ENCODE measurements at regions not wholly inside any gene's neighbourhood (a gene's known extent, or its start where the extent isn't known, plus 50 kb on each side); places are given as distances from the start of the nearest gene placed in this dataset.

- Mint-ChIP-seq H3K4me1 (ENCODE audit: low read depth, unreplicated experiment) (no peaks in the 10 kb centered on the region), H3K4me3 (ENCODE audit: low read depth, unreplicated experiment) (no peak overlapping the region), H3K9me3 (ENCODE audit: low read depth, unreplicated experiment) (peaks cover 7% of the 10 kb centered on the region), H3K27ac (ENCODE audit: unreplicated experiment) (no peak overlapping the region), H3K36me3 (ENCODE audit: insufficient read depth, unreplicated experiment) (no peaks in the 10 kb centered on the region), H3K27me3 (ENCODE audit: unreplicated experiment) (no peaks in the 10 kb centered on the region)
- no peak for DNase-seq
- CTCF ChIA-PET: no interaction called here
- no peak for TF ChIP-seq CTCF (IDR thresholded peaks at IDR 0.05; ENCODE audit: unreplicated experiment)
- no TSS peak for BruUV-seq (replicated peaks)
- intact Hi-C loops (cut with micrococcal nuclease; ENCODE audit: unreplicated experiment): no loop called here
These were observed 954.9 kb downstream of the ADGRL2 start for GRCh38 chr1:82755671-82756070.

GRCh38 chr1:82755191-82755590 is 954.5 kb downstream of the ADGRL2 start:
- TF ChIP-seq CTCF (IDR thresholded peaks at IDR 0.05; ENCODE audit: unreplicated experiment): no peak
- Mint-ChIP-seq H3K4me3 (ENCODE audit: low read depth, unreplicated experiment) (no peak overlapping the region), H3K36me3 (ENCODE audit: insufficient read depth, unreplicated experiment) (no peaks in the 10 kb centered on the region), H3K27me3 (ENCODE audit: unreplicated experiment) (no peaks in the 10 kb centered on the region), H3K27ac (ENCODE audit: unreplicated experiment) (no peak overlapping the region), H3K9me3 (ENCODE audit: low read depth, unreplicated experiment) (peaks cover 7% of the 10 kb centered on the region), H3K4me1 (ENCODE audit: low read depth, unreplicated experiment) (no peaks in the 10 kb centered on the region)
- BruUV-seq (replicated peaks): no TSS peak
- CTCF ChIA-PET: no interaction called here
- intact Hi-C loops (cut with micrococcal nuclease; ENCODE audit: unreplicated experiment): no loop called here
- DNase-seq: no peak

- Mint-ChIP-seq H3K36me3 (ENCODE audit: insufficient read depth, unreplicated experiment) (no peaks in the 10 kb centered on the region), H3K27ac (ENCODE audit: unreplicated experiment) (no peak overlapping the region), H3K4me1 (ENCODE audit: low read depth, unreplicated experiment) (no peaks in the 10 kb centered on the region), H3K9me3 (ENCODE audit: low read depth, unreplicated experiment) (peaks cover 2% of the 10 kb centered on the region), H3K4me3 (ENCODE audit: low read depth, unreplicated experiment) (no peak overlapping the region), H3K27me3 (ENCODE audit: unreplicated experiment) (no peaks in the 10 kb centered on the region)
- CTCF ChIA-PET: no interaction called here
- DNase-seq: no peak
- no TSS peak for BruUV-seq (replicated peaks)
- no peak for TF ChIP-seq CTCF (IDR thresholded peaks at IDR 0.05; ENCODE audit: unreplicated experiment)
- intact Hi-C loops (cut with micrococcal nuclease; ENCODE audit: unreplicated experiment): no loop called here
These were observed 951.3 kb downstream of the ADGRL2 start for GRCh38 chr1:82752046-82752445.

- no TSS peak for BruUV-seq (replicated peaks)
- CTCF ChIA-PET: no interaction called here
- no peaks in the 10 kb centered on the region for H3K4me1 Mint-ChIP-seq (ENCODE audit: low read depth, unreplicated experiment)
These were observed 932.9 kb downstream of the ADGRL2 start for GRCh38 chr1:82733645-82734044.

More at GRCh38 chr1:82733645-82734044, 932.9 kb downstream of the ADGRL2 start:
- TF ChIP-seq CTCF (IDR thresholded peaks at IDR 0.05; ENCODE audit: unreplicated experiment): no peak
- peaks cover 12% of the 10 kb centered on the region for H3K9me3 Mint-ChIP-seq (ENCODE audit: low read depth, unreplicated experiment)
- H3K4me3 Mint-ChIP-seq (ENCODE audit: low read depth, unreplicated experiment): no peak overlapping the region
- no peak overlapping the region for H3K27ac Mint-ChIP-seq (ENCODE audit: unreplicated experiment)
- intact Hi-C loops (cut with micrococcal nuclease; ENCODE audit: unreplicated experiment): no loop called here
- DNase-seq: no peak
- no peaks in the 10 kb centered on the region for H3K36me3 Mint-ChIP-seq (ENCODE audit: insufficient read depth, unreplicated experiment)
- no peaks in the 10 kb centered on the region for H3K27me3 Mint-ChIP-seq (ENCODE audit: unreplicated experiment)
